SU-DHL-6 (cell line): ENCODE measurements at regions not wholly inside any gene's neighbourhood (a gene's known extent, or its start where the extent isn't known, plus 50 kb on each side); places are given as distances from the start of the nearest gene placed in this dataset.

ENCODE experiments used
- H2AFZ ChIP-seq: fragments of 200-600 bp; sonication (generic); 2 replicates; pipeline ENCODE4 v1.6.1; 2014; ENCODE audit warnings: low read depth, mild to moderate bottlenecking, moderate library complexity, mixed read lengths, antibody characterized with exemption, low read length; ENCODE audit not compliant: severe bottlenecking
- H3F3A ChIP-seq: fragments of 200-600 bp; shearing (Covaris generic); 2 replicates; pipeline ENCODE4 v1.6.0; 2016; ENCODE audit warnings: antibody characterized with exemption, mild to moderate bottlenecking; ENCODE audit not compliant: insufficient read depth
- H3K27ac ChIP-seq: fragments of 200-600 bp; sonication (generic); 2 replicates; pipeline ENCODE4 v1.5.1; 2016; ENCODE audit warnings: low read depth, mild to moderate bottlenecking, low read length, moderate library complexity, mixed read lengths
- H3K27me3 ChIP-seq: fragments of 200-600 bp; sonication (generic), shearing (Covaris generic); 2 replicates; pipeline ENCODE4 v1.6.0; 2014; ENCODE audit warnings: mild to moderate bottlenecking, low read length
- H3K36me3 ChIP-seq: fragments of 200-600 bp; sonication (generic); 2 replicates; pipeline ENCODE4 v1.6.1; 2014; ENCODE audit warnings: mild to moderate bottlenecking, low read length, mixed read lengths
- H3K4me2 ChIP-seq: fragments of 300-600, 200-600 bp; shearing (Covaris generic), sonication (generic); 2 replicates; pipeline ENCODE4 v1.6.0; 2014; ENCODE audit warnings: low read length, low read depth, mild to moderate bottlenecking; ENCODE audit not compliant: poor library complexity, severe bottlenecking
- H3K4me3 ChIP-seq: fragments of 200-600 bp; sonication (generic); 2 replicates; pipeline ENCODE4 v1.5.1; 2014; ENCODE audit warnings: antibody characterized with exemption, low read length, mild to moderate bottlenecking, mixed read lengths; ENCODE audit not compliant: insufficient read depth, poor library complexity, severe bottlenecking
- H3K79me2 ChIP-seq: fragments of 200-600 bp; sonication (generic); 2 replicates; pipeline ENCODE4 v1.6.1; 2014; ENCODE audit warnings: mild to moderate bottlenecking, low read length, moderate library complexity; ENCODE audit not compliant: insufficient read depth
- H3K9ac ChIP-seq: fragments of 200-600 bp; sonication (generic); 2 replicates; pipeline ENCODE4 v1.7.0; 2014; ENCODE audit warnings: mild to moderate bottlenecking, low read length
- H3K9me2 ChIP-seq: fragments of 200-600 bp; sonication (generic); replicated peaks from 2 replicates; pipeline ENCODE4 v1.6.1; 2014; ENCODE audit warnings: low read length; ENCODE audit not compliant: insufficient read depth
- H3K9me3 ChIP-seq: fragments of 200-600 bp; sonication (generic); 2 replicates; pipeline ENCODE4 v1.6.1; 2014; ENCODE audit warnings: low read length, mixed read lengths; ENCODE audit not compliant: insufficient read depth
- H4K20me1 ChIP-seq: fragments of 200-600 bp; sonication (generic); 2 replicates; pipeline ENCODE4 v1.6.1; 2014; ENCODE audit warnings: low read depth, mild to moderate bottlenecking, antibody characterized with exemption, low read length, moderate library complexity, mixed read lengths
- EZH2phosphoT487 ChIP-seq: fragments of 200-600 bp; sonication (generic), shearing (Covaris generic); conservative IDR thresholded peaks from 2 replicates; pipeline ENCODE4 v1.6.1; 2018; ENCODE audit warnings: mild to moderate bottlenecking, antibody characterized with exemption, low read length, moderate library complexity, mixed read lengths
- TF ChIP-seq, protein P1 (sequence below): fragments of 200-600 bp; sonication (generic); IDR thresholded peaks from one replicate; pipeline ENCODE4 v1.5.1; 2017; ENCODE audit warnings: antibody characterized with exemption, mild to moderate bottlenecking, low read length, moderate library complexity; ENCODE audit not compliant: insufficient read depth, poor library complexity, severe bottlenecking

DNA sequence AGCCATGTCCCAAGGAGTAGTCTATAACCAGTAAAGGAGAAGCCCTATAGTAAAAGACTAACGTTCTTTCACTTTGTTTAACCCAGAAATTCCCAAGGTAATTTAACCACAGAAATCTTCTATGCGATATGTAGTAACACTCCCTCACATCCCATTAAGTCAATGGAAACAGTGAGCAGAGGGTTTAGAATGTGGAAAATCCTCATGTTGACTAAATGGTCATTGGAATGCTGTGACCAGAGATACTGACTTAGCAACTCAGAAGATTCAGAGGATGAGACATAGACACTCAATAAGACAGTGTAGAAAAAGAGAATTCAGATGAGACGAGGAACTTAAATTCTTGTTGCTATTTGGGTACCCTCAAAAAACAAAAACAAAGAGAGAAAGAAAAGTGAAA lies 562.2 kb upstream of the NOX3 start:
- H3K9me3 ChIP-seq, result no peaks in the 10 kb centered on the region
- TF ChIP-seq, protein P1, sequence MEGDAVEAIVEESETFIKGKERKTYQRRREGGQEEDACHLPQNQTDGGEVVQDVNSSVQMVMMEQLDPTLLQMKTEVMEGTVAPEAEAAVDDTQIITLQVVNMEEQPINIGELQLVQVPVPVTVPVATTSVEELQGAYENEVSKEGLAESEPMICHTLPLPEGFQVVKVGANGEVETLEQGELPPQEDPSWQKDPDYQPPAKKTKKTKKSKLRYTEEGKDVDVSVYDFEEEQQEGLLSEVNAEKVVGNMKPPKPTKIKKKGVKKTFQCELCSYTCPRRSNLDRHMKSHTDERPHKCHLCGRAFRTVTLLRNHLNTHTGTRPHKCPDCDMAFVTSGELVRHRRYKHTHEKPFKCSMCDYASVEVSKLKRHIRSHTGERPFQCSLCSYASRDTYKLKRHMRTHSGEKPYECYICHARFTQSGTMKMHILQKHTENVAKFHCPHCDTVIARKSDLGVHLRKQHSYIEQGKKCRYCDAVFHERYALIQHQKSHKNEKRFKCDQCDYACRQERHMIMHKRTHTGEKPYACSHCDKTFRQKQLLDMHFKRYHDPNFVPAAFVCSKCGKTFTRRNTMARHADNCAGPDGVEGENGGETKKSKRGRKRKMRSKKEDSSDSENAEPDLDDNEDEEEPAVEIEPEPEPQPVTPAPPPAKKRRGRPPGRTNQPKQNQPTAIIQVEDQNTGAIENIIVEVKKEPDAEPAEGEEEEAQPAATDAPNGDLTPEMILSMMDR, result no peak
- no peak overlapping the region for H3K4me3 ChIP-seq
- no peak overlapping the region for H3K4me2 ChIP-seq
- no peak overlapping the region for H3K9ac ChIP-seq
- H2AFZ ChIP-seq, result no peak overlapping the region
- H3K27me3 ChIP-seq, result no peaks in the 10 kb centered on the region
- H3K36me3 ChIP-seq, result no peaks in the 10 kb centered on the region
- H3K9me2 ChIP-seq, result no peaks in the 10 kb centered on the region
- H3K27ac ChIP-seq, result no peak overlapping the region
- no peaks in the 10 kb centered on the region for H4K20me1 ChIP-seq
- H3F3A ChIP-seq, result no peaks in the 10 kb centered on the region
- H3K79me2 ChIP-seq, result no peaks in the 10 kb centered on the region

DNA sequence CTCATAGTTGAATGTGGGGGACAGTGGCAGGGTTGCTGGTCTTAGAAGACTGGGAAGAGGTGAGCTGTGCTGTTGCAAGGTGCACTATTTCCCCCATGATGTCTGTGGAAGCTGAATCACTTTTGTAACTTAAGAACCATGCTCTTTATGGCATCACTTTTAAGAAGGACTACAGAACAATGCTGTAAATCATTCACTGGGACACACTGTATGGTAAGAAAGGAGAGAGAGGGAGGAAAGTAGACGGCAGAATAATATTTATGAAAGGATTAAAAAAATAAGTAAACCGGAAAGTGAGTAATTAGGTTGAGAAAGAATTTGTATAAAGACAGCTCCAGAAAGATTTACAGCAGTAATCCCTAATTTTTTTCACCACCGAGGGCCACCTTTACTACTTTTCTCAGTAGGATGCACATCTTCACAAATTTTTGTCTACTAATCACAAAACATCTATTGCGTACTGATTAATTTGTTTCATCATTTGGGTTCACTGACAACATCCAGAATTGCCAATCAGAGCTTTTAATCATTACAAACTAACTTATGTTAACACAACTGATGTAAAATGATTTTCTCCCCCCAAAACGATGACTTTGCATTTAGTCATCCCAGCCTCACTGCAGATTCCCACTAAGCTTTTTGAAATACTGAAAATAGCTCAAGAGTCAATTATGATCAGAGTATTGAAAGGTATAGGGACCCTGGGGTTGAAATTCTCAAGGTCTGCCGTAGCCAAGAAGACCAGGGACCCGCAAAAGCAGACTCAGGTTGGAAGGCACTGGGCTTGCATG lies 560.7 kb upstream of the NOX3 start:
- Histone ChIP-seq H4K20me1 (no peaks in the 10 kb centered on the region), H2AFZ (no peak overlapping the region), H3F3A (no peaks in the 10 kb centered on the region), H3K9me2 (no peaks in the 10 kb centered on the region), H3K36me3 (no peaks in the 10 kb centered on the region), H3K4me3 (no peak overlapping the region), H3K9me3 (no peaks in the 10 kb centered on the region), H3K4me2 (no peak overlapping the region), H3K9ac (no peak overlapping the region), H3K27me3 (no peaks in the 10 kb centered on the region), H3K79me2 (no peaks in the 10 kb centered on the region), H3K27ac (no peak overlapping the region)
- TF ChIP-seq EZH2phosphoT487, result no peak
- TF ChIP-seq, protein P1, result no peak

DNA sequence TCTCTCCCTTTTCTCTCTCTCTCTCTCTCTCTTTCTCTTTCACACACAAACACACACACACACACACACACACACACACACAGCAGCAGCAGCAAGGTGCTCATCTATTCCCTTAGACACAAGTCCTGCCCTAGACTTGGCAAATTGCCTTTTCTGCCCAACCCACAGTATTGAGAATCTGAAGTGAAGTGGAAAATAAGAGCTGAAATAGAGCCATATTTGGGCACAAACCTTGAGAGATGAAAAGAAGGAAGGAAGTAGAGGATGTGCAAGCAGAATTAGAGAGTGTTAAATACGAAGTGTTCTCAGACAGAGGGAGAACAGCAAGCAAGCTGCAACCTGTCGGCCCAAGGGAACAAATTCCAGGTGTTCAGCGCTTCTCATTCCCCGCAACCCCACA lies 557.5 kb upstream of the NOX3 start:
- H3K9me2 ChIP-seq, result no peaks in the 10 kb centered on the region
- H3K27ac ChIP-seq, result no peak overlapping the region
- TF ChIP-seq, protein P1, result no peak
- no peak for TF ChIP-seq EZH2phosphoT487
- H2AFZ ChIP-seq, result no peak overlapping the region
- H3K36me3 ChIP-seq, result no peaks in the 10 kb centered on the region
- no peaks in the 10 kb centered on the region for H4K20me1 ChIP-seq
- H3K4me3 ChIP-seq, result no peak overlapping the region
- H3F3A ChIP-seq, result no peaks in the 10 kb centered on the region
- no peaks in the 10 kb centered on the region for H3K9me3 ChIP-seq
- no peak overlapping the region for H3K4me2 ChIP-seq
- H3K9ac ChIP-seq, result no peak overlapping the region
- H3K27me3 ChIP-seq, result no peaks in the 10 kb centered on the region
- no peaks in the 10 kb centered on the region for H3K79me2 ChIP-seq
